ENCODE measurements at regions not wholly inside any gene's neighbourhood (a gene's known extent, or its start where the extent isn't known, plus 50 kb on each side); places are given as distances from the start of the nearest gene placed in this dataset.
"Not testable (repeated sequence)": the region's sequence is repeated elsewhere in the genome, so short reads cannot be mapped to it uniquely, and the experiment has no call there.

DNA sequence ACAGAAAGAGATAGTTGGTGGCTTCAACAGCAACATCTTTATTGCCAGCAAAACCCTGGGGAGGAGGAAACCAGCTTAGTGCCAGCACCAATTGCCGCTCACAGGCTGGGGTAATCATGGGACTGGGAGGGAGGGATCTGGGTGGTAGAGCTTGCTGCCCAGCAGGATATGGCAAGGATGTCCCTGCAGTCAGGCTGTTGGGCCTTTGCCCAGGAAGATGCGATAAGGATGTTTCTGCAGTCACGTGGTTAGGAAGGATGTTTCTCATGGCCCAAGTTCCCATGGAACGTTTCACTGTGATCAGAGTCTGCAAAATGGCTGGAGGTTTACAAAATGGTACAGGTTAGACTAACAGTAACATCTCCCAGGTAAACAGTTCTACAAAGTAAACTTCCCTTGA, 443.5 kb downstream of the TUBA3C start:
- intact Hi-C loops (cut with micrococcal nuclease; ENCODE audit: unreplicated experiment); BruUV-seq (replicated peaks): not testable (repeated sequence)

GRCh38 chr13:18727138-18727537, 454.5 kb downstream of the TUBA3C start:
- H3K36me3 ChIP-seq (ENCODE audit: control insufficient read depth, insufficient read depth, low read length); BruUV-seq (replicated peaks); in situ Hi-C loops (cut with HindIII; ENCODE audit: low pct_unique_long_range_greater_than_20kb, low sequenced_read_pairs); H3K27ac ChIP-seq (ENCODE audit: low read length); intact Hi-C loops (cut with micrococcal nuclease; ENCODE audit: unreplicated experiment); ATAC-seq; H3K4me3 ChIP-seq (ENCODE audit: low read depth in 2 of 2, low read length in 2 of 2); H3K9me3 ChIP-seq (ENCODE audit: control insufficient read depth, insufficient read depth, low read depth, low read length); H3K27me3 ChIP-seq (ENCODE audit: control insufficient read depth, insufficient read depth, low read length); DNase-seq (ENCODE audit: low read depth, low spot score); H3K4me1 ChIP-seq (ENCODE audit: control insufficient read depth, insufficient read depth, low read length); CTCF ChIA-PET; POLR2A ChIA-PET: not testable (repeated sequence)

More for the DNA sequence above, 443.5 kb downstream of the TUBA3C start:
- H3K4me3 ChIP-seq (ENCODE audit: low read depth in 2 of 2, low read length in 2 of 2); POLR2A ChIA-PET; H3K4me1 ChIP-seq (ENCODE audit: control insufficient read depth, insufficient read depth, low read length); in situ Hi-C loops (cut with HindIII; ENCODE audit: low pct_unique_long_range_greater_than_20kb, low sequenced_read_pairs); CTCF ChIA-PET; H3K27ac ChIP-seq (ENCODE audit: low read length); H3K27me3 ChIP-seq (ENCODE audit: control insufficient read depth, insufficient read depth, low read length); ATAC-seq; H3K9me3 ChIP-seq (ENCODE audit: control insufficient read depth, insufficient read depth, low read depth, low read length); DNase-seq (ENCODE audit: low read depth, low spot score); H3K36me3 ChIP-seq (ENCODE audit: control insufficient read depth, insufficient read depth, low read length): not testable (repeated sequence)

DNA sequence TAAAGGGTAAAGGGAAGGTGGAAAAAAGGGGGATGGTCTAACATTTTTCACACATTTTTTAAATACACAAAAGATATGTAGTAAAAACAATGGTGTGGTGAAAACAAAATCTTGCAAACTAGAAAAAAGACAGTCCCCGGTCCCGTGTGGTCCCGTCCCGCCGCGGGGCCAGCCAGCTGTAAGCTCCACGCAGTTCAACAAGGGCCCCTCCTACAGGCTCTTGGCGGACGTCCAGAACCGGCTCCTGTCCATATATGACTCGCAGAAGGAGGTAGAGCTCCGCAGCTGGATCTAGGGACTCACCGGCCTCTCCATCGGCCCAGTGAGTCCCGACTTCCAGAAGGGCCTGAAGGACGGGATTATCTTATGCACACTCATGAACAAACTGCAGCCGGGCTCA, 455.1 kb downstream of the TUBA3C start:
- H3K9me3 ChIP-seq (ENCODE audit: control insufficient read depth, insufficient read depth, low read depth, low read length); ATAC-seq; intact Hi-C loops (cut with micrococcal nuclease; ENCODE audit: unreplicated experiment); CTCF ChIA-PET; DNase-seq (ENCODE audit: low read depth, low spot score); BruUV-seq (replicated peaks); POLR2A ChIA-PET; H3K4me3 ChIP-seq (ENCODE audit: low read depth in 2 of 2, low read length in 2 of 2); H3K4me1 ChIP-seq (ENCODE audit: control insufficient read depth, insufficient read depth, low read length); H3K27ac ChIP-seq (ENCODE audit: low read length); H3K36me3 ChIP-seq (ENCODE audit: control insufficient read depth, insufficient read depth, low read length); in situ Hi-C loops (cut with HindIII; ENCODE audit: low pct_unique_long_range_greater_than_20kb, low sequenced_read_pairs); H3K27me3 ChIP-seq (ENCODE audit: control insufficient read depth, insufficient read depth, low read length): not testable (repeated sequence)

DNA sequence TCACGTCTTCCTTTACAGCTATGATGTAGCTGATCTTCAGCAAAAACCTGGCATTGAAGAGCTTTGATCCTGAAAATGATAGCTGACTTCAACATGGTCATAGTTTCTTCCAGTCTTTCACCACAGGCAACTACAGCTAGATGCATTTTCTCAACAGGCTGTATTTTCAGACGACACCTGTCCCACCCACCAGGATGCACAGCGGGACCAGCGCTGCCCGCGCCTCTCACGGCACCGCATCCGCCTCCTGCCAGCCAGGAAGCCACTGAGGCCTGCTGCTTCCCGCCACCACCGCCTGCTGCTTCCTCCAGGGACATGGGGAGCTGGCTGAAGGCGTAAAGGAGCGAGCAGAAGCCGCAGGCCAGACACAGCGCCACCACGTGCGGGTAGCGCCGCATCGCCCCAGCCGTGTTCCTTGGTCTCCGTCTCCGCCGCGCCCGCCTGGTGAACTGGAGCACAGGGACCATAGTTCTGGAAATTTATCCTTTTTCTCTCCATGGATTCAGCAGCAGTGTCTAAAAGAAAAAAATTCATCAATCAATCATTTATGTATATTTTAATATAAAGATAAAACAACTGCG, 456.3 kb downstream of the TUBA3C start:
- intact Hi-C loops (cut with micrococcal nuclease; ENCODE audit: unreplicated experiment); CTCF ChIA-PET; H3K4me3 ChIP-seq (ENCODE audit: low read depth in 2 of 2, low read length in 2 of 2); POLR2A ChIA-PET; H3K36me3 ChIP-seq (ENCODE audit: control insufficient read depth, insufficient read depth, low read length); DNase-seq (ENCODE audit: low read depth, low spot score); H3K4me1 ChIP-seq (ENCODE audit: control insufficient read depth, insufficient read depth, low read length); H3K27ac ChIP-seq (ENCODE audit: low read length); in situ Hi-C loops (cut with HindIII; ENCODE audit: low pct_unique_long_range_greater_than_20kb, low sequenced_read_pairs); H3K27me3 ChIP-seq (ENCODE audit: control insufficient read depth, insufficient read depth, low read length); ATAC-seq; H3K9me3 ChIP-seq (ENCODE audit: control insufficient read depth, insufficient read depth, low read depth, low read length); BruUV-seq (replicated peaks): not testable (repeated sequence)

GRCh38 chr13:18714889-18715288, 466.7 kb downstream of the TUBA3C start:
- Histone ChIP-seq H3K27me3 (ENCODE audit: control insufficient read depth, insufficient read depth, low read length) (no peaks in the 10 kb centered on the region), H3K27ac (ENCODE audit: low read length) (no peak overlapping the region), H3K36me3 (ENCODE audit: control insufficient read depth, insufficient read depth, low read length) (no peaks in the 10 kb centered on the region), H3K4me1 (ENCODE audit: control insufficient read depth, insufficient read depth, low read length) (no peaks in the 10 kb centered on the region), H3K9me3 (ENCODE audit: control insufficient read depth, insufficient read depth, low read depth, low read length) (no peaks in the 10 kb centered on the region), H3K4me3 (ENCODE audit: low read depth in 2 of 2, low read length in 2 of 2) (no peak overlapping the region)
- POLR2A ChIA-PET: no interaction called here
- TF ChIP-seq POLR2AphosphoS5 (IDR thresholded peaks at IDR 0.05; ENCODE audit: low read depth, low read length): no peak
- no peak for TF ChIP-seq TCF7L2 (IDR thresholded peaks at IDR 0.05; ENCODE audit: low read depth, low read length)
- TF ChIP-seq, protein P1, sequence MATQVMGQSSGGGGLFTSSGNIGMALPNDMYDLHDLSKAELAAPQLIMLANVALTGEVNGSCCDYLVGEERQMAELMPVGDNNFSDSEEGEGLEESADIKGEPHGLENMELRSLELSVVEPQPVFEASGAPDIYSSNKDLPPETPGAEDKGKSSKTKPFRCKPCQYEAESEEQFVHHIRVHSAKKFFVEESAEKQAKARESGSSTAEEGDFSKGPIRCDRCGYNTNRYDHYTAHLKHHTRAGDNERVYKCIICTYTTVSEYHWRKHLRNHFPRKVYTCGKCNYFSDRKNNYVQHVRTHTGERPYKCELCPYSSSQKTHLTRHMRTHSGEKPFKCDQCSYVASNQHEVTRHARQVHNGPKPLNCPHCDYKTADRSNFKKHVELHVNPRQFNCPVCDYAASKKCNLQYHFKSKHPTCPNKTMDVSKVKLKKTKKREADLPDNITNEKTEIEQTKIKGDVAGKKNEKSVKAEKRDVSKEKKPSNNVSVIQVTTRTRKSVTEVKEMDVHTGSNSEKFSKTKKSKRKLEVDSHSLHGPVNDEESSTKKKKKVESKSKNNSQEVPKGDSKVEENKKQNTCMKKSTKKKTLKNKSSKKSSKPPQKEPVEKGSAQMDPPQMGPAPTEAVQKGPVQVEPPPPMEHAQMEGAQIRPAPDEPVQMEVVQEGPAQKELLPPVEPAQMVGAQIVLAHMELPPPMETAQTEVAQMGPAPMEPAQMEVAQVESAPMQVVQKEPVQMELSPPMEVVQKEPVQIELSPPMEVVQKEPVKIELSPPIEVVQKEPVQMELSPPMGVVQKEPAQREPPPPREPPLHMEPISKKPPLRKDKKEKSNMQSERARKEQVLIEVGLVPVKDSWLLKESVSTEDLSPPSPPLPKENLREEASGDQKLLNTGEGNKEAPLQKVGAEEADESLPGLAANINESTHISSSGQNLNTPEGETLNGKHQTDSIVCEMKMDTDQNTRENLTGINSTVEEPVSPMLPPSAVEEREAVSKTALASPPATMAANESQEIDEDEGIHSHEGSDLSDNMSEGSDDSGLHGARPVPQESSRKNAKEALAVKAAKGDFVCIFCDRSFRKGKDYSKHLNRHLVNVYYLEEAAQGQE (IDR thresholded peaks at IDR 0.05; ENCODE audit: insufficient read depth in 1 of 2, low read depth in 2 of 2, low read length in 1 of 2): no peak
- no peak for TF ChIP-seq SIN3A (IDR thresholded peaks at IDR 0.05; ENCODE audit: borderline replicate concordance, insufficient read depth, low read depth, low read length)
- TF ChIP-seq, protein P2, sequence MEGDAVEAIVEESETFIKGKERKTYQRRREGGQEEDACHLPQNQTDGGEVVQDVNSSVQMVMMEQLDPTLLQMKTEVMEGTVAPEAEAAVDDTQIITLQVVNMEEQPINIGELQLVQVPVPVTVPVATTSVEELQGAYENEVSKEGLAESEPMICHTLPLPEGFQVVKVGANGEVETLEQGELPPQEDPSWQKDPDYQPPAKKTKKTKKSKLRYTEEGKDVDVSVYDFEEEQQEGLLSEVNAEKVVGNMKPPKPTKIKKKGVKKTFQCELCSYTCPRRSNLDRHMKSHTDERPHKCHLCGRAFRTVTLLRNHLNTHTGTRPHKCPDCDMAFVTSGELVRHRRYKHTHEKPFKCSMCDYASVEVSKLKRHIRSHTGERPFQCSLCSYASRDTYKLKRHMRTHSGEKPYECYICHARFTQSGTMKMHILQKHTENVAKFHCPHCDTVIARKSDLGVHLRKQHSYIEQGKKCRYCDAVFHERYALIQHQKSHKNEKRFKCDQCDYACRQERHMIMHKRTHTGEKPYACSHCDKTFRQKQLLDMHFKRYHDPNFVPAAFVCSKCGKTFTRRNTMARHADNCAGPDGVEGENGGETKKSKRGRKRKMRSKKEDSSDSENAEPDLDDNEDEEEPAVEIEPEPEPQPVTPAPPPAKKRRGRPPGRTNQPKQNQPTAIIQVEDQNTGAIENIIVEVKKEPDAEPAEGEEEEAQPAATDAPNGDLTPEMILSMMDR (IDR thresholded peaks at IDR 0.05): no peak
- no TSS peak for BruUV-seq (replicated peaks)
- in situ Hi-C loops (cut with HindIII; ENCODE audit: low pct_unique_long_range_greater_than_20kb, low sequenced_read_pairs): no loop called here
- CTCF ChIA-PET: no interaction called here
- intact Hi-C loops (cut with micrococcal nuclease; ENCODE audit: unreplicated experiment): no loop called here
- DNase-seq (ENCODE audit: low read depth, low spot score): no peak
- ATAC-seq: no peak
